ENCODE measurements at regions not wholly inside any gene's neighbourhood (a gene's known extent, or its start where the extent isn't known, plus 50 kb on each side); places are given as distances from the start of the nearest gene placed in this dataset.
A peak's percentile ranks its signal among the peaks of the same experiment; 100 is the strongest.

DNA sequence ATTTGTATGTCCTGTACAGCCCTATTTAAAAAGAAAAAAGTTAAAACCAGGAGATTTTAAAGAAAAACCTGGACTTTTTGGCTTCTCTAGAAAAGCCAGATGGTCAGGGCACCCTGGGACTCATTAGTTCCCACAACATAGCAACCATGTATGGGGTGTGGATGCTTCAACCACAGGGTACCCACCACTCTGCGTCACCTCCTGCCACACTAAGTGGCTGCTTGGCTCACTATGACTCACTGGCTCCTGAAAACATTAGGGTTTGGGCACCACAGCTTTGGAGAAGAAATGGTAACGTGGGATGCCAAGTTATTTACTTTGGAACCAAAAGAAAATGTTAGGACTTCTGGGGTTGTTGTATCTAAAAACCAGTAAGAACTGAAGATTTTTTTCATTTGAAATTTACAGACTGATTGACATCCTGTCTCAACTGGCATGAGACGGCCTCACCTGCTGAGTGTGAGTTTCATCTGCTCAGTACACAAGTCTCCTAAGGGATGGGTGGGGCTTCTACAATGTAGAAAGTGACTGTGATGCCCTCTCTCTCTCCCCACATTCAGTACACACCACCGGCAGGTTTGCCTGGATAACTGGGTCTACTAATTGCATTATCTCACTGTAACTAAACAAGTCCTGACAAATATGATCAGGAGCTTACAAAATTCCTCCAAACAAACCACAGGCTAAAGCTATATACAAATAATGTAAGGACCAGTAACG lies 103.9 kb downstream of the ESM1 start:
- no peak for DNase-seq
- no peaks in the 10 kb centered on the region for H3K36me3 ChIP-seq (ENCODE audit: control insufficient read depth in 2 of 3, insufficient read depth in 3 of 3, low read length in 3 of 3)
- H3K4me1 ChIP-seq (ENCODE audit: control insufficient read depth in 2 of 2, insufficient read depth in 2 of 2, low read length in 2 of 2), result no peaks in the 10 kb centered on the region
- H3K4me1 Mint-ChIP-seq, result peaks cover 7 to 18% (median 8%) of the 10 kb centered on the region in 7 donors
- ATAC-seq, result peak; percentile 55
- H3K4me3 ChIP-seq (ENCODE audit: low read length), result no peak overlapping the region
- ChIA-PET CTCF (interaction anchor here (1.1 to 1.3 kb wide), 2 partner anchors 7 to 14 kb away, joined by 3 read pairs; no protein-coding TSS in a partner anchor), POLR2A (interaction anchor here (1.1 kb wide), 1 partner anchor 13 kb away, joined by 3 read pairs; no protein-coding TSS in a partner anchor)
- intact Hi-C loops (cut with micrococcal nuclease), result no loop called here
- no peaks in the 10 kb centered on the region for H3K9me3 ChIP-seq (ENCODE audit: control insufficient read depth in 2 of 3, low read length in 3 of 3)
- H3K27me3 Mint-ChIP-seq, result peaks cover 48 to 83% (median 54%) of the 10 kb centered on the region in 5 donors
- H3K27ac Mint-ChIP-seq, result no peak overlapping the region
- H3K27me3 ChIP-seq (ENCODE audit: control insufficient read depth in 2 of 2, insufficient read depth in 2 of 2, low read length in 2 of 2), result peaks cover 5 to 22% of the 10 kb centered on the region in 2 donors
- H3K36me3 Mint-ChIP-seq, result peaks cover 0 to 8% (median 3%) of the 10 kb centered on the region in 5 donors
- no peak overlapping the region for H3K27ac ChIP-seq (ENCODE audit: low read depth, low read length)
- H3K9me3 Mint-ChIP-seq, result peaks cover 0 to 7% (median 0%) of the 10 kb centered on the region in 11 donors
- H3K4me3 Mint-ChIP-seq, result no peak overlapping the region

DNA sequence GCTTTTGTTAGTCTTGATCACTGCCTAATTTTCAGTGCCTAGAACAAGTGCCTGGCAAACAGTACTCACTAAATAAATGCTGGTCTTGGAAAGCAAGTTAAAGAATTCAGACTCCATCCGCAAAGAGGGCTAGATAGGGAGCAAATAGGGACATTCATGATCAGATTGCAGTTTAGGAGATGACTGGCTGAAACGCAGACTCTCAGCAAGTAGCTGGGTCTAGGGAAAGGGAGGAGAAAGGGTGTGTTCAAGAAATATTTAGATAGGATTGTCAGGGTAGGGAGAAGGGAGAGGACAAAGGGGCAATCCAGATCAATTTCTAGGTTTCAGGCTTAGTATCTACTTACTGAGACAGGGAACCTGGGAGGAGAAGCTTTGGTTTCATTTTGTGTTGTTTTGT lies 108.4 kb downstream of the ESM1 start:
- POLR2A ChIA-PET, result no interaction called here
- H3K27me3 ChIP-seq (ENCODE audit: control insufficient read depth in 2 of 2, insufficient read depth in 2 of 2, low read length in 2 of 2), result no peaks in the 10 kb centered on the region
- peaks cover 17 to 77% (median 23%) of the 10 kb centered on the region in 5 donors for H3K27me3 Mint-ChIP-seq

DNA sequence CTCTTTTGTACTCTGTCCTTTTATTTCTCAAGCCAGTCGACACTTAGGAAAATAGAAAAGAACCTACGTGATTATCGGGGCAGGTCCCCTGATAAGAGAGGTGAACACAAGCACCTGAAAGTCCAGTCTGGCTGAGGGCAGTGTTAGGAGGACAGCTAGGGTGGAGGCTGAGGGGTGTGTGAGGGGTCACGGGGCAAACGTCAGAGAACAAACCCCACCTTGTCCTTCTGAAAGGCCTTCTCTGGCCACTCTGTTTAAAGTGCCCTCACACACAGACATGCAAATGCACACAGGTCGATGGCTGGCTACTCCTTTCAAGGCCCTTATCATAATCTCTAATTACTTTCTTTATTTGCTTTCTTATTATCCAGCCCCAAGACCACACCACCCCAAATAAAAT lies 108.8 kb downstream of the ESM1 start:
- Histone ChIP-seq H3K4me1 (ENCODE audit: control insufficient read depth in 2 of 2, insufficient read depth in 2 of 2, low read length in 2 of 2) (no peaks in the 10 kb centered on the region), H3K4me3 (ENCODE audit: low read length) (no peak overlapping the region), H3K9me3 (ENCODE audit: control insufficient read depth in 2 of 3, low read length in 3 of 3) (no peaks in the 10 kb centered on the region), H3K27me3 (ENCODE audit: control insufficient read depth in 2 of 2, insufficient read depth in 2 of 2, low read length in 2 of 2) (no peaks in the 10 kb centered on the region), H3K27ac (ENCODE audit: low read depth, low read length) (no peak overlapping the region), H3K36me3 (ENCODE audit: control insufficient read depth in 2 of 3, insufficient read depth in 3 of 3, low read length in 3 of 3) (no peaks in the 10 kb centered on the region)
- no peak for ATAC-seq
- DNase-seq, result no peak
- Mint-ChIP-seq H3K4me1 (peaks cover 0 to 8% (median 0%) of the 10 kb centered on the region in 7 donors), H3K27ac (no peak overlapping the region), H3K36me3 (peaks cover 0 to 3% (median 0%) of the 10 kb centered on the region in 5 donors), H3K9me3 (peaks cover 0 to 7% (median 0%) of the 10 kb centered on the region in 11 donors), H3K4me3 (no peak overlapping the region), H3K27me3 (peaks cover 13 to 77% (median 19%) of the 10 kb centered on the region in 5 donors)
- intact Hi-C loops (cut with micrococcal nuclease), result no loop called here
- CTCF ChIA-PET, result no interaction called here
- POLR2A ChIA-PET, result no interaction called here

More for the DNA sequence above, 108.4 kb downstream of the ESM1 start:
- Histone ChIP-seq H3K9me3 (ENCODE audit: control insufficient read depth in 2 of 3, low read length in 3 of 3) (no peaks in the 10 kb centered on the region), H3K4me3 (ENCODE audit: low read length) (no peak overlapping the region), H3K36me3 (ENCODE audit: control insufficient read depth in 2 of 3, insufficient read depth in 3 of 3, low read length in 3 of 3) (no peaks in the 10 kb centered on the region), H3K4me1 (ENCODE audit: control insufficient read depth in 2 of 2, insufficient read depth in 2 of 2, low read length in 2 of 2) (no peaks in the 10 kb centered on the region), H3K27ac (ENCODE audit: low read depth, low read length) (no peak overlapping the region)
- Mint-ChIP-seq H3K9me3 (peaks cover 0 to 7% (median 0%) of the 10 kb centered on the region in 11 donors), H3K4me3 (no peak overlapping the region), H3K27ac (no peak overlapping the region), H3K4me1 (peaks cover 0 to 10% (median 0%) of the 10 kb centered on the region in 7 donors), H3K36me3 (peaks cover 0 to 3% (median 0%) of the 10 kb centered on the region in 5 donors)
- no peak for ATAC-seq
- no peak for DNase-seq
- CTCF ChIA-PET, result interaction anchor here (1.1 kb wide), 1 partner anchor 10 kb away, joined by 3 read pairs; no protein-coding TSS in a partner anchor
- intact Hi-C loops (cut with micrococcal nuclease), result no loop called here

DNA sequence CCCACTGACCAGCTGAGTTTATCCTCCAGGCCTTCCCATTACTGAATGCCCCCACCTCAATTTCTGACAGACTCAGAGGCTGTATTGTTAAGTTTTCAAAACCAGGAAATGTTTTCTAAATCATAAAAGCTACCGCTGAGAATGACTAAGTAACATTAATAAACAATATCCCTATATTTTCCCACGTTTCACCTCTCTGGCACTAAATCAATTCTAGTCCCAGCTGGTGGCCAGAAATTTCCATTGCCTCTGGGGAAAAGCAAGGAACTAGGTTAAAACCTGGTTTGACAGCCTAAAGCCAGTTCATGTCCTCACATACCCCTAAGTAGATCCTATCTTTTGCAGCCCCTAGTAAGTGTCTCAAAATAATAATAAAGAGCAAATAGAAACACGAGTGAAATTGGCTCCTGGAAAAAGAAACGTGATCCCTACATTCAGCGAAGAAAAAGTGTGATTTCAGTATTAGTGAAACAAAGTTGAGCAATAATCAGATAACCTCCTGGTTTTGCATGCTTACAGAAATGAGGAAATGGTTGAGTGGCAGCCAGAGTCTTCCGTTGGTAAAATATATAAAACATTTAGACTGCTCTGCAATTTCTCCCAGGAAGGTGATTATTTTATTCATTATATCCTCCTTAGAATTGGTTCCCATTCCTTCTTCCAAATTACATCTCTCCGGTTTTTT lies 110.9 kb downstream of the ESM1 start:
- Mint-ChIP-seq H3K27me3 (peaks cover 4 to 80% (median 17%) of the 10 kb centered on the region in 5 donors), H3K9me3 (peaks cover 0 to 2% (median 0%) of the 10 kb centered on the region in 11 donors)

DNA sequence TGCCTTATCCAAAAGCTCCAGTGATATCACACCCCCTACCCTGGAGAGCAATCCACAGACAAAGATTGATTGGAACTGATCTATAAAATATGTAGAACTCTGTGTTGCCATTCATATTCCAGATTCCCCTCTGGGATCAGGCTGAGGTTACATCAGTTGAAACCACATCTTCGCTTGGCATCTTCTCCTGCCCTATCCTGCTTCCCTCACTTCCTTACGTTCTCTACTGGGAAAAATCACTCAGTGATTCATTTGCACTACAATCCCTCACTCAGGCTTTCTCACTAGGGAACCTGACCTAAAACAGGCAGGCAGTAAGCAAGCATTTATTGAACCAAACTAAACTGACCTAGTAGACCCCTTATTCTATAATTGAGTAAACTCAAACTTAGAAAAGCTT lies 111.7 kb downstream of the ESM1 start:
- intact Hi-C loops (cut with micrococcal nuclease), result no loop called here
- CTCF ChIA-PET, result interaction anchor here (0.6 kb wide), 1 partner anchor 357 kb away, joined by 3 read pairs; no protein-coding TSS in a partner anchor
- H3K27me3 Mint-ChIP-seq, result peaks cover 4 to 83% (median 17%) of the 10 kb centered on the region in 5 donors

More for the DNA sequence above, 110.9 kb downstream of the ESM1 start:
- H3K4me1 ChIP-seq (ENCODE audit: control insufficient read depth in 2 of 2, insufficient read depth in 2 of 2, low read length in 2 of 2), result no peaks in the 10 kb centered on the region
- no peak overlapping the region for H3K4me3 ChIP-seq (ENCODE audit: low read length)
- no peak overlapping the region for H3K4me3 Mint-ChIP-seq
- H3K36me3 Mint-ChIP-seq, result peaks cover 0 to 3% (median 0%) of the 10 kb centered on the region in 5 donors
- POLR2A ChIA-PET, result no interaction called here
- intact Hi-C loops (cut with micrococcal nuclease), result no loop called here
- no peaks in the 10 kb centered on the region for H3K9me3 ChIP-seq (ENCODE audit: control insufficient read depth in 2 of 3, low read length in 3 of 3)
- no peak overlapping the region for H3K27ac ChIP-seq (ENCODE audit: low read depth, low read length)
- H3K36me3 ChIP-seq (ENCODE audit: control insufficient read depth in 2 of 3, insufficient read depth in 3 of 3, low read length in 3 of 3), result no peaks in the 10 kb centered on the region
- H3K4me1 Mint-ChIP-seq, result peaks cover 0 to 5% (median 0%) of the 10 kb centered on the region in 7 donors
- ATAC-seq (no peak), DNase-seq (no peak)
- no peak overlapping the region for H3K27ac Mint-ChIP-seq
- no peaks in the 10 kb centered on the region for H3K27me3 ChIP-seq (ENCODE audit: control insufficient read depth in 2 of 2, insufficient read depth in 2 of 2, low read length in 2 of 2)
- CTCF ChIA-PET, result interaction anchor here (0.6 kb wide), 1 partner anchor 358 kb away, joined by 3 read pairs; no protein-coding TSS in a partner anchor

DNA sequence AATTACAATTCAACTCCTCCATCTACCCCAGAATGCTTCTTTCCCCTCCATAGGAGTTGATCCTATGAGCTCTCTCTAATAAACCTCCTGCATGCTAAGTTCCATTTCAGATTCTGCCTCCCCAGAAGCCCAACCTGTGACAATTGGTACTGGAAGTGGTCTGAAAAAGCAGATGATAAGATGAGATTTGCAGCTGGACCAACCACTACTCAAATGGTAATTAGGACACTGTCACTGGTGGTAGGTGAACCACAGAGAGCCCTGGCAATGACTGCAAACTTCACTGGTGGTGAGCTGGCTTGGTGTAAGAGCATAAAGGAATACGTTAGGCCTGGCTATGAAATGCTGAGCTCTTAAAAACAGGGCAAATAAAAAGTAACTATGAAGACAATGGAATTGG lies 112.6 kb downstream of the ESM1 start:
- H3K27me3 ChIP-seq (ENCODE audit: control insufficient read depth in 2 of 2, insufficient read depth in 2 of 2, low read length in 2 of 2), result no peaks in the 10 kb centered on the region
- no peaks in the 10 kb centered on the region for H3K9me3 ChIP-seq (ENCODE audit: control insufficient read depth in 2 of 3, low read length in 3 of 3)
- no peak for ATAC-seq
- intact Hi-C loops (cut with micrococcal nuclease), result no loop called here
- DNase-seq, result no peak
- Mint-ChIP-seq H3K27me3 (peaks cover 4 to 82% (median 17%) of the 10 kb centered on the region in 5 donors), H3K4me3 (no peak overlapping the region), H3K9me3 (no peaks in the 10 kb centered on the region), H3K27ac (no peak overlapping the region), H3K36me3 (peaks cover 0 to 3% (median 0%) of the 10 kb centered on the region in 5 donors), H3K4me1 (peaks cover 0 to 17% (median 0%) of the 10 kb centered on the region in 7 donors)
- H3K4me1 ChIP-seq (ENCODE audit: control insufficient read depth in 2 of 2, insufficient read depth in 2 of 2, low read length in 2 of 2), result no peaks in the 10 kb centered on the region
- ChIA-PET POLR2A (no interaction called here), CTCF (interaction anchor here (0.6 to 1.1 kb wide), 2 partner anchors 355 to 1487 kb away, joined by 3 to 4 read pairs; partner anchors contain the start of gene SNX18)
- no peaks in the 10 kb centered on the region for H3K36me3 ChIP-seq (ENCODE audit: control insufficient read depth in 2 of 3, insufficient read depth in 3 of 3, low read length in 3 of 3)
- H3K27ac ChIP-seq (ENCODE audit: low read depth, low read length), result no peak overlapping the region
- no peak overlapping the region for H3K4me3 ChIP-seq (ENCODE audit: low read length)

More for the DNA sequence above, 111.7 kb downstream of the ESM1 start:
- DNase-seq (no peak), ATAC-seq (no peak)
- Histone ChIP-seq H3K9me3 (ENCODE audit: control insufficient read depth in 2 of 3, low read length in 3 of 3) (no peaks in the 10 kb centered on the region), H3K27ac (ENCODE audit: low read depth, low read length) (no peak overlapping the region), H3K4me1 (ENCODE audit: control insufficient read depth in 2 of 2, insufficient read depth in 2 of 2, low read length in 2 of 2) (no peaks in the 10 kb centered on the region), H3K27me3 (ENCODE audit: control insufficient read depth in 2 of 2, insufficient read depth in 2 of 2, low read length in 2 of 2) (no peaks in the 10 kb centered on the region), H3K4me3 (ENCODE audit: low read length) (no peak overlapping the region), H3K36me3 (ENCODE audit: control insufficient read depth in 2 of 3, insufficient read depth in 3 of 3, low read length in 3 of 3) (no peaks in the 10 kb centered on the region)
- Mint-ChIP-seq H3K9me3 (no peaks in the 10 kb centered on the region), H3K4me1 (peaks cover 0 to 11% (median 0%) of the 10 kb centered on the region in 7 donors), H3K4me3 (no peak overlapping the region), H3K36me3 (peaks cover 0 to 3% (median 0%) of the 10 kb centered on the region in 5 donors), H3K27ac (no peak overlapping the region)
- POLR2A ChIA-PET, result no interaction called here
